Endothelial cell of umbilical vein (primary cell): ENCODE measurements at regions not wholly inside any gene's neighbourhood (a gene's known extent, or its start where the extent isn't known, plus 50 kb on each side); places are given as distances from the start of the nearest gene placed in this dataset.

Source experiments
- BruUV-seq: library from RNA; stranded (reverse); fragments of 400-500 nt; replicated peaks from 2 replicates; lab custom pipeline; 2021; lab: Mats Ljungman, UMichigan
- CTCF ChIA-PET: fragments of 300-600, 350-600 bp; sonication (Branson Sonifier 250); formaldehyde crosslinking; loops from one replicate; lab custom pipeline; 2021; ENCODE audit warnings: antibody characterized with exemption, inconsistent platforms; lab: Charles Lee
- POLR2A ChIA-PET: fragments of 300-600, 350-600 bp; sonication (Branson Sonifier 250); formaldehyde crosslinking; loops from one replicate; lab custom pipeline; 2021; ENCODE audit warnings: antibody characterized with exemption, inconsistent platforms; lab: Charles Lee
- DNase-seq: peaks from one replicate; pipeline ENCODE4 v3.0.0-alpha.2; 2011; ENCODE audit warnings: low read depth, low spot score
- FAIRE-seq: peaks from 2 replicates; lab custom pipeline; 2011; peaks lifted over from hg19 to GRCh38; lab: Jason Lieb, UNC
- H2AFZ ChIP-seq: 2 replicates; pipeline ENCODE4 v1.6.0; 2012; ENCODE audit warnings: low read depth, low read length, control low read depth, inconsistent platforms
- H3K27ac ChIP-seq: 2 replicates; pipeline ENCODE4 v1.5.1; 2011; ENCODE audit warnings: low read depth, mild to moderate bottlenecking, control low read depth, low read length, moderate library complexity; ENCODE audit not compliant: insufficient read depth
- H3K27me3 ChIP-seq, 2 experiments: 2 replicates each; pipeline versions ENCODE4 v1.6.0 to v1.6.1; 2011; ENCODE audit warnings: low read length in 2 of 2, mixed read lengths in 1 of 2; ENCODE audit not compliant: control insufficient read depth in 2 of 2, insufficient read depth in 2 of 2
- H3K36me3 ChIP-seq, 2 experiments: 2 replicates in 1 of 2; 3 replicates in 1 of 2; pipeline ENCODE4 v1.5.1; 2011; ENCODE audit warnings: low read length in 2 of 2, mild to moderate bottlenecking in 1 of 2, moderate library complexity in 1 of 2; ENCODE audit not compliant: control insufficient read depth in 2 of 2, insufficient read depth in 2 of 2; ENCODE audit errors: extremely low read depth in 1 of 2
- H3K4me1 ChIP-seq: 3 replicates; pipeline ENCODE4 v1.5.1; 2011; ENCODE audit warnings: mild to moderate bottlenecking, low read length; ENCODE audit not compliant: control insufficient read depth, insufficient read depth; ENCODE audit errors: extremely low read depth
- H3K4me2 ChIP-seq: 2 replicates; pipeline ENCODE4 v1.6.1; 2011; ENCODE audit warnings: low read length, control low read depth, mixed read lengths; ENCODE audit not compliant: insufficient read depth
- H3K4me3 ChIP-seq, 3 experiments: fragments of 200-600 bp in 1 of 3; sonication (generic), shearing (Covaris generic) in 1 of 3; replicated peaks in 1 of 3; 2 replicates each; pipeline ENCODE4 v1.5.1; 2011 to 2016; ENCODE audit warnings: control low read depth in 3 of 3, low read length in 3 of 3, mild to moderate bottlenecking in 2 of 3, inconsistent platforms in 1 of 3, low read depth in 1 of 3, moderate library complexity in 1 of 3; ENCODE audit not compliant: insufficient read depth in 1 of 3
- H3K79me2 ChIP-seq: 2 replicates; pipeline ENCODE4 v1.6.0; 2012; ENCODE audit warnings: low read length, inconsistent platforms; ENCODE audit not compliant: control insufficient read depth, insufficient read depth
- H3K9ac ChIP-seq: replicated peaks from 2 replicates; pipeline ENCODE3; 2011; ENCODE audit warnings: low read length, control low read depth; ENCODE audit not compliant: insufficient read depth; ENCODE audit errors: extremely low read depth
- H3K9me1 ChIP-seq: replicated peaks from 3 replicates; pipeline ENCODE4 v1.6.0; 2011; ENCODE audit warnings: mild to moderate bottlenecking, low read length; ENCODE audit not compliant: control insufficient read depth, insufficient read depth; ENCODE audit errors: extremely low read depth
- H3K9me3 ChIP-seq: replicated peaks from 2 replicates; pipeline ENCODE4 v1.5.1; 2012; ENCODE audit warnings: low read length, inconsistent platforms; ENCODE audit not compliant: control insufficient read depth, insufficient read depth
- H4K20me1 ChIP-seq: replicated peaks from 2 replicates; pipeline ENCODE3; 2011; ENCODE audit warnings: mild to moderate bottlenecking, low read length; ENCODE audit not compliant: control insufficient read depth, insufficient read depth; ENCODE audit errors: extremely low read depth
- CTCF ChIP-seq, 2 donors: IDR thresholded peaks; 1 replicate in 1 of 2; 2 replicates in 1 of 2; pipeline ENCODE4 v1.5.1; 2011; ENCODE audit warnings: low read length in 2 of 2, mild to moderate bottlenecking in 2 of 2, moderate library complexity in 2 of 2, control low read depth in 1 of 2, inconsistent platforms in 1 of 2, low read depth in 1 of 2; ENCODE audit not compliant: insufficient read depth in 1 of 2; ENCODE audit errors: extremely low read depth in 1 of 2
- EZH2 ChIP-seq: IDR thresholded peaks from 2 replicates; pipeline ENCODE4 v1.6.1; 2012; ENCODE audit warnings: borderline replicate concordance, low read depth, mild to moderate bottlenecking, moderate library complexity, low read length, inconsistent platforms; ENCODE audit not compliant: severe bottlenecking
- FOS ChIP-seq: IDR thresholded peaks from 2 replicates; pipeline ENCODE4 v1.6.1; 2011; ENCODE audit warnings: mild to moderate bottlenecking, low read length, moderate library complexity, borderline replicate concordance; ENCODE audit not compliant: insufficient read depth
- GATA2 ChIP-seq: IDR thresholded peaks from 2 replicates; pipeline ENCODE4 v1.7.0; 2011; ENCODE audit warnings: low read depth, mild to moderate bottlenecking, moderate library complexity, mixed read lengths, low read length; ENCODE audit not compliant: insufficient read length, insufficient read depth
- JUN ChIP-seq: IDR thresholded peaks from 2 replicates; pipeline ENCODE4 v1.6.1; 2011; ENCODE audit warnings: borderline replicate concordance, low read depth; ENCODE audit not compliant: insufficient read length, insufficient read depth
- MAX ChIP-seq: IDR thresholded peaks from 2 replicates; pipeline ENCODE4 v1.6.1; 2011; ENCODE audit not compliant: insufficient read depth, insufficient read length
- MYC ChIP-seq: IDR thresholded peaks from one replicate; pipeline ENCODE4 v1.6.1; 2011; ENCODE audit warnings: mild to moderate bottlenecking, low read depth, low read length
- POLR2A ChIP-seq: IDR thresholded peaks from 2 replicates; pipeline ENCODE4 v1.6.1; 2012; ENCODE audit warnings: low read depth, mild to moderate bottlenecking, control low read depth, low read length
- POLR2AphosphoS5 ChIP-seq: IDR thresholded peaks from 2 replicates; pipeline ENCODE4 v1.6.1; 2012; ENCODE audit warnings: low read depth, mild to moderate bottlenecking, control low read depth, low read length, moderate library complexity; ENCODE audit not compliant: insufficient read depth
- dilution Hi-C: fragments of 300-500 bp; cut with MboI; formaldehyde crosslinking; loops from one replicate; pipeline ENCODE4 v1.15.0; 2019; ENCODE audit warnings: low sequenced_read_pairs; ENCODE audit not compliant: extremely low pct_ligation_motif_present
- intact Hi-C: fragments of 100-400 bp; cut with micrococcal nuclease; formaldehyde crosslinking; loops from one replicate; pipeline ENCODE4 v1.10.0; 2022

DNA sequence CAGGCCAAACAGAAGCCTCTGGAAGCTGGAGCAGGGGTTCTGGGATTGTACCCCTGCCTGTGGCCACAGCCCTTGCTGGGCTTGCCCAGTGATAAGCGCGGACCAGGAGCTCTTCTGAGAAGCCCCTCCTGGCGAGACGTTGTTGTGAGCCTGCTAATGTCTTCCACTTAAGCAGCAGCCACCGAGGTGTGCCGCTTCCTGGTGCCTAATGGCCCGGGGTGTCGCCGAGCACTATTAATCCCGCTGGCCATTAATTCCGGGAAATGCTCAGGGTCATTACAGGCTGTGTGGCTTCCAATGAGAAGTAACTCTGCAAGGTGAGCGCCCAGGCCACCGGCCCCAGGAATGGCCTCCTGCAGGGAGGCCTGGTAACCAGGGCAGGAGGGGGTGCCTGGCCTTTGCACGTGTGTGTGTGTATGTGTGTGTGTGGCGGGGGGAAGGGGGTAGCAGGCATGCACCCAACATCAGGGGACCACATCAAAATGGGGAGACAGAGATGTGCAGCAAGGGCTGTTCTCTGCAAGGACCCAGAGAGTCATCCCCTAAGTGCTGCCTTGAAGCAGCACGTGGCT is 175.0 kb downstream of the URI1 start:
- no TSS peak for BruUV-seq
- ChIA-PET POLR2A (no interaction called here), CTCF (no interaction called here)
- Histone ChIP-seq H3K27me3 (no peaks in the 10 kb centered on the region), H3K9me3 (no peaks in the 10 kb centered on the region), H3K9me1 (no peaks in the 10 kb centered on the region), H3K4me2 (no peak overlapping the region), H2AFZ (no peak overlapping the region), H3K27ac (no peak overlapping the region), H3K4me1 (no peaks in the 10 kb centered on the region), H3K9ac (no peak overlapping the region), H4K20me1 (no peaks in the 10 kb centered on the region), H3K36me3 (no peaks in the 10 kb centered on the region), H3K79me2 (no peaks in the 10 kb centered on the region), H3K4me3 (no peak overlapping the region)
- no peak for TF ChIP-seq POLR2AphosphoS5
- TF ChIP-seq EZH2, result no peak
- dilution Hi-C loops (no loop called here), intact Hi-C loops (no loop called here)
- DNase-seq (no peak), FAIRE-seq (no peak)

- Histone ChIP-seq H3K27ac (no peak overlapping the region), H3K9me1 (no peaks in the 10 kb centered on the region), H3K4me3 (no peak overlapping the region), H3K9ac (no peak overlapping the region), H3K36me3 (no peaks in the 10 kb centered on the region), H3K27me3 (no peaks in the 10 kb centered on the region), H3K4me2 (no peak overlapping the region), H3K4me1 (no peaks in the 10 kb centered on the region), H4K20me1 (no peaks in the 10 kb centered on the region), H2AFZ (no peak overlapping the region), H3K79me2 (no peaks in the 10 kb centered on the region), H3K9me3 (no peaks in the 10 kb centered on the region)
- no TSS peak for BruUV-seq
- FAIRE-seq, result no peak
- intact Hi-C loops, result no loop called here
- no peak for DNase-seq
- TF ChIP-seq MAX (no peak), MYC (no peak), CTCF (IDR thresholded peaks at IDR 0.05; ENCODE audit: extremely low read depth in 1 of 2, insufficient read depth in 1 of 2, low read depth in 1 of 2, low read length in 2 of 2) (no peak), POLR2A (no peak), FOS (no peak), JUN (no peak), POLR2AphosphoS5 (no peak), GATA2 (no peak), EZH2 (no peak)
- dilution Hi-C loops, result no loop called here
- CTCF ChIA-PET, result no interaction called here
- POLR2A ChIA-PET, result no interaction called here
Observed at GRCh38 chr19:30117636-30118145, 175.7 kb downstream of the URI1 start.
